HL-60 (cell line): ENCODE measurements at regions not wholly inside any gene's neighbourhood (a gene's known extent, or its start where the extent isn't known, plus 50 kb on each side); places are given as distances from the start of the nearest gene placed in this dataset.

Experiments
- DNase-seq, 2 experiments: peaks; one replicate each; pipeline ENCODE4 v3.0.0-alpha.2; 2010 to 2020; ENCODE audit warnings: low read depth in 1 of 2, low spot score in 1 of 2
- H3K27ac ChIP-seq: fragments of 250-450 bp; sonication (Bioruptor Pico); replicated peaks from 2 replicates; pipeline ENCODE4 v1.5.1; 2020; ENCODE audit warnings: mild to moderate bottlenecking, moderate library complexity
- H3K27me3 ChIP-seq: fragments of 250-450 bp; sonication (Bioruptor Pico); 2 replicates; pipeline ENCODE4 v1.5.1; 2021; ENCODE audit warnings: mild to moderate bottlenecking, moderate library complexity; ENCODE audit not compliant: insufficient read depth, poor library complexity, severe bottlenecking
- H3K4me3 ChIP-seq: replicated peaks from 2 replicates; pipeline ENCODE4 v1.5.1; 2011; ENCODE audit warnings: mild to moderate bottlenecking, control low read depth, low read length; ENCODE audit not compliant: insufficient read depth
- GABPA ChIP-seq: IDR thresholded peaks from 2 replicates; pipeline ENCODE4 v1.6.1; 2012; ENCODE audit warnings: low read depth
- POLR2AphosphoS5 ChIP-seq: IDR thresholded peaks from 2 replicates; pipeline ENCODE4 v1.6.1; 2012; ENCODE audit warnings: low read depth
- SPI1 ChIP-seq: IDR thresholded peaks from 2 replicates; pipeline ENCODE4 v1.6.1; 2012; ENCODE audit warnings: low read depth, mild to moderate bottlenecking, borderline replicate concordance
- TF ChIP-seq, protein P1 (sequence below): IDR thresholded peaks from 2 replicates; pipeline ENCODE4 v1.6.1; 2012; ENCODE audit warnings: low read depth; ENCODE audit not compliant: insufficient replicate concordance
- TF ChIP-seq, protein P2 (sequence below): IDR thresholded peaks from one replicate; pipeline ENCODE4 v1.5.1; 2011; ENCODE audit warnings: low read length, control low read depth, inconsistent platforms; ENCODE audit not compliant: insufficient read depth

DNA sequence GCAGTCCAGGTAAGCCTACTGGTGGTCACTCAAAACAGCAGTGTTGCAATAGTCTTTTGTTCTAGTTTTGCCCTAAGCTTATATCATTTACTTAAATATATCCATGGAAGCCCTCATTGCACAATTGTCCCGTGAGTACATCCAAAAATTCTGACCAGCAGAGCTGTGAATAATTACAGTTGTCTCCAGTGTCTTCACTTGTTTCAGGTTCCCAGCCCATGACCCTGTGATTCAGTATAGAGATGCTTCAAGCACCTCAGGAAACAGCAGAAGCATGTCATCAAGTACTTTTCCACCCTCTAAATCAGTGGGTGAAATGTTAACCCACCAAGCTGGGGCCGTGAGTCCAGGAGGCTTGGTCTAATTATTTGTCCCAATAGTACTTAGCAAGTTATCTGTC lies 214.9 kb upstream of the RPS6KA3 start:
- H3K4me3 ChIP-seq: no peak overlapping the region
- peaks cover 2% of the 10 kb centered on the region for H3K27me3 ChIP-seq
- DNase-seq: no peak
- TF ChIP-seq, protein P1, sequence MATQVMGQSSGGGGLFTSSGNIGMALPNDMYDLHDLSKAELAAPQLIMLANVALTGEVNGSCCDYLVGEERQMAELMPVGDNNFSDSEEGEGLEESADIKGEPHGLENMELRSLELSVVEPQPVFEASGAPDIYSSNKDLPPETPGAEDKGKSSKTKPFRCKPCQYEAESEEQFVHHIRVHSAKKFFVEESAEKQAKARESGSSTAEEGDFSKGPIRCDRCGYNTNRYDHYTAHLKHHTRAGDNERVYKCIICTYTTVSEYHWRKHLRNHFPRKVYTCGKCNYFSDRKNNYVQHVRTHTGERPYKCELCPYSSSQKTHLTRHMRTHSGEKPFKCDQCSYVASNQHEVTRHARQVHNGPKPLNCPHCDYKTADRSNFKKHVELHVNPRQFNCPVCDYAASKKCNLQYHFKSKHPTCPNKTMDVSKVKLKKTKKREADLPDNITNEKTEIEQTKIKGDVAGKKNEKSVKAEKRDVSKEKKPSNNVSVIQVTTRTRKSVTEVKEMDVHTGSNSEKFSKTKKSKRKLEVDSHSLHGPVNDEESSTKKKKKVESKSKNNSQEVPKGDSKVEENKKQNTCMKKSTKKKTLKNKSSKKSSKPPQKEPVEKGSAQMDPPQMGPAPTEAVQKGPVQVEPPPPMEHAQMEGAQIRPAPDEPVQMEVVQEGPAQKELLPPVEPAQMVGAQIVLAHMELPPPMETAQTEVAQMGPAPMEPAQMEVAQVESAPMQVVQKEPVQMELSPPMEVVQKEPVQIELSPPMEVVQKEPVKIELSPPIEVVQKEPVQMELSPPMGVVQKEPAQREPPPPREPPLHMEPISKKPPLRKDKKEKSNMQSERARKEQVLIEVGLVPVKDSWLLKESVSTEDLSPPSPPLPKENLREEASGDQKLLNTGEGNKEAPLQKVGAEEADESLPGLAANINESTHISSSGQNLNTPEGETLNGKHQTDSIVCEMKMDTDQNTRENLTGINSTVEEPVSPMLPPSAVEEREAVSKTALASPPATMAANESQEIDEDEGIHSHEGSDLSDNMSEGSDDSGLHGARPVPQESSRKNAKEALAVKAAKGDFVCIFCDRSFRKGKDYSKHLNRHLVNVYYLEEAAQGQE: no peak
- no peak for TF ChIP-seq SPI1
- TF ChIP-seq POLR2AphosphoS5: no peak
- TF ChIP-seq, protein P2, sequence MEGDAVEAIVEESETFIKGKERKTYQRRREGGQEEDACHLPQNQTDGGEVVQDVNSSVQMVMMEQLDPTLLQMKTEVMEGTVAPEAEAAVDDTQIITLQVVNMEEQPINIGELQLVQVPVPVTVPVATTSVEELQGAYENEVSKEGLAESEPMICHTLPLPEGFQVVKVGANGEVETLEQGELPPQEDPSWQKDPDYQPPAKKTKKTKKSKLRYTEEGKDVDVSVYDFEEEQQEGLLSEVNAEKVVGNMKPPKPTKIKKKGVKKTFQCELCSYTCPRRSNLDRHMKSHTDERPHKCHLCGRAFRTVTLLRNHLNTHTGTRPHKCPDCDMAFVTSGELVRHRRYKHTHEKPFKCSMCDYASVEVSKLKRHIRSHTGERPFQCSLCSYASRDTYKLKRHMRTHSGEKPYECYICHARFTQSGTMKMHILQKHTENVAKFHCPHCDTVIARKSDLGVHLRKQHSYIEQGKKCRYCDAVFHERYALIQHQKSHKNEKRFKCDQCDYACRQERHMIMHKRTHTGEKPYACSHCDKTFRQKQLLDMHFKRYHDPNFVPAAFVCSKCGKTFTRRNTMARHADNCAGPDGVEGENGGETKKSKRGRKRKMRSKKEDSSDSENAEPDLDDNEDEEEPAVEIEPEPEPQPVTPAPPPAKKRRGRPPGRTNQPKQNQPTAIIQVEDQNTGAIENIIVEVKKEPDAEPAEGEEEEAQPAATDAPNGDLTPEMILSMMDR: no peak
- TF ChIP-seq GABPA: no peak
- no peak overlapping the region for H3K27ac ChIP-seq

DNA sequence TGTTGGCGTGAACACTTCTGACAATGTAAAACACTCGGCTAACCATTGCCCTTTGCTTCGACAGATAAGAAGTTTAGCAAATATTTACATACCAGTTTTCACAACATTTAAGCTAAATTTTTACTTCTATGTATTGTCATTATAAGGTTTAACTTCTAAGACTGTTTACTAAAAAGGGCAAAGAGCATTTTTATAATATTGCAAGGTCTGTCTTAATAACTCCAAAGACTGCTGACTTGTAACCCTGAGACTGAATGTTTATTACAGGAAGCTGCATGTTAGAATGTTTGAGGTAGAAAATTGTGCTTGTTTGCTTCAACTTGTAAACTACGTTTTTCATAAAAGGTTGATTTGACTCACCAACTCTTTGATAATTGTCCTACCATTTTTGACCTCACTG lies 213.2 kb upstream of the RPS6KA3 start:
- peaks cover 2% of the 10 kb centered on the region for H3K27me3 ChIP-seq
- no peak for DNase-seq
- H3K4me3 ChIP-seq: no peak overlapping the region
- TF ChIP-seq SPI1 (no peak), POLR2AphosphoS5 (no peak)
- TF ChIP-seq, protein P1: no peak
- TF ChIP-seq, protein P2: no peak
- no peak overlapping the region for H3K27ac ChIP-seq

DNA sequence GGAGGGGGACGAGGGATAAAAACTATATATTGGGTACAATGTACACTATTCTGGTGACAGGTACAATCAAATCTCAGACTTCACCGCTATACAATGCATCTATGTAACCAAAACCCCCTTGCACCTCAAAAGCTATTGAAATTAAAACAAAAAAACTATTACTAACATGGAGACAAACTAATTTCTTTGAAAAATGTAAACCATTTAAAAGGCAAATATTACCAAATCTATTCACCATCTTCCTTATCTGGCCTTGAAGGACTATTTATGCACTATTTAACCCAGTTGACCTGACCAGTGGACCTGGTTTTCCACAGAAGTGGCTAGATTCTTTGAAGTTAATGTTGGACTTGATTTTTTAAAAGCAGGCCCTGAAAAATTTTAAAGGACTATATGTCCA lies 212.3 kb upstream of the RPS6KA3 start:
- TF ChIP-seq, protein P1: no peak
- TF ChIP-seq GABPA (no peak), SPI1 (no peak), POLR2AphosphoS5 (no peak)
- TF ChIP-seq, protein P2: no peak
- Histone ChIP-seq H3K27ac (no peak overlapping the region), H3K27me3 (peaks cover 2% of the 10 kb centered on the region), H3K4me3 (no peak overlapping the region)
- DNase-seq: no peak
